Endometrium (tissue), 2 donors: ENCODE measurements at regions not wholly inside any gene's neighbourhood (a gene's known extent, or its start where the extent isn't known, plus 50 kb on each side); places are given as distances from the start of the nearest gene placed in this dataset.
"Not testable (repeated sequence)": the region's sequence is repeated elsewhere in the genome, so short reads cannot be mapped to it uniquely, and the experiment has no call there.

Experiments
- FAIRE-seq: peaks from 2 replicates; lab custom pipeline; 2012; peaks lifted over from hg19 to GRCh38; lab: Jason Lieb, UNC
- donor health status: control.
- donor health status: control.

DNA sequence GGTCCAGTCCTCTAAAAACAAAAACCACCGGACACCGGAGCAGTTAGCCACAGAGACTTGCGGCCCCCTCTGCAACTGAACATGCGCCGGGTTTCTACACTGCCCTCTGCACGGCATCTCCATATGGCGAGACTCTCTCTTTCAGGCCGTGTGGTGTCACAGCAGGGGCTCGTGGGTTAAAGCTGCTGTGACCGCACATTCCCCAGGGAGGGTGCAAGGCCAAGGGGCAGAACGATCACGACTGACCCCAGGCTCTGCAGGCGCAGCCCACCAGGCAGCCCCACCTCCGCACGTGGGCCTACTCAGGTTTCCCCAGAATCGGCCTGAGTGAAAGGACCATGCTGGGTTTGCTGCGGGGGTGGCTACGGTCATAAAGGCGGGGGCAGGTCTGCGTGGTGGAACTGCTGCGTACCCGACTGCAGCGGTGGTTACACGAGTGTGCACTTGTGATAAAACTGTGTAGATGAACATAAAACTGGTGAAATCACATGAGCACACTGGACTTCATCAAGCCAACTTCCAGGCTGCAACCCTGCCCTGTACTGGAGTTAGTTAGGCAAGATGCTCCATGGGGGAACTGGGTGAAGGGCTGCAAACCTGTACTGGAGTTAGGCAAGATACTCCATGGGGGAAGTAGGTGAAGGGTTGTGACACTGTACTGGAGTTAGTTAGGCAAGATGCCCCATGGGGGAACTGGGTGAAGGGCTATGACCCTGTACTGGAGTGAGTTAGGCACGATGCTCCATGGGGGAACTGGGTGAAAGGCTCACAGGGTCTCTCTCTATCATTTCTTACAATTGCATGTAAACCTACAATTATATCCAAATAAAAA lies 81.4 kb upstream of the PPP2R2D start:
- no peak for FAIRE-seq

DNA sequence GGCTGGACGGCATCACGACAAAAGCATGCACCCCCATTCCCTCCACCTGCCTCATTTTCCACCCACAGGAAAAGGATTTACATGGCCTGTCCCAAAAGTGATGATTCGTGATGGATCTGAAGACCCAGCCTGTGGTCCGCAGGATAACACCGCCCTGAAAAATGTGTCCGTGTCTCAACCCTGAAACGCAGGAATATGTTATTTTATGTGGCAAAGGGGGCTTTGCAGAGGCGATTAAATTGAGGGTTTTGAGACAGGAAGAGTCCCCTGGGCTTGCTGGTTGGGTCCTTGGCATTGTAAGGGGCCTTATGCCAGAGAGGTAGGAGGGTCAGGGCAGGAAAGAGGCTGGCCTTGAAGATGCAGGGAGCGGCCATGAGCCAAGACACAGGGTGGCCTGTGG lies 80.2 kb upstream of the PPP2R2D start:
- FAIRE-seq: no peak

DNA sequence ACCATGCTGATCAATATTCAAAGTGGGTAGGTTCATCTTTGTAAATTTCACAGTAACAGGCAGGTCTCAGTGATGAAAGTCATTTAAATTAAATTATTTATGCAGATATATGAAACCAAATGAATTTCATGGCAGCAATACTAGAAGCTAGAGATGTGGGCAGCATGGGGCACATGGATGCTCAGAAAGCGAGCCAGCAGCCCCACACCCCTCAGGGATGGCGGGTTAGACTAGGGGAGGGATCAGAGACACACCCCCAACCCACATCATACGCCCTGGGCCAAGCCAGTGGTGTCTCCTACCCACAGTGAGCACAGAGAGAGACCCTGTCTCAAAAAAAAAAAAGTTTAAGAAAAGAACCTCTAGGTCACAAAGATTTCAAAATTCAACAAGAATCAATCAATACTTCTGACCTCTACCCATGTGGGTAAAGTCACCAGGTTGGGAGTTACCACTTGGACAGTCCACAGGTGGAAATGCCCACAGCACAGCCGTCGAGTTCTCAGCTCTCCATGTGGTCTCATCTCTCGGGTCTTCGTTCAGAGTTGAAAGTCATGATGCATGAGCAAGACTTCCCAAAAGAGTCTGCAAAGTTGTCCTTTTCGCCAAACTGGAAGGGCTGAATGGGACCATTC lies 79.3 kb upstream of the PPP2R2D start:
- no peak for FAIRE-seq

DNA sequence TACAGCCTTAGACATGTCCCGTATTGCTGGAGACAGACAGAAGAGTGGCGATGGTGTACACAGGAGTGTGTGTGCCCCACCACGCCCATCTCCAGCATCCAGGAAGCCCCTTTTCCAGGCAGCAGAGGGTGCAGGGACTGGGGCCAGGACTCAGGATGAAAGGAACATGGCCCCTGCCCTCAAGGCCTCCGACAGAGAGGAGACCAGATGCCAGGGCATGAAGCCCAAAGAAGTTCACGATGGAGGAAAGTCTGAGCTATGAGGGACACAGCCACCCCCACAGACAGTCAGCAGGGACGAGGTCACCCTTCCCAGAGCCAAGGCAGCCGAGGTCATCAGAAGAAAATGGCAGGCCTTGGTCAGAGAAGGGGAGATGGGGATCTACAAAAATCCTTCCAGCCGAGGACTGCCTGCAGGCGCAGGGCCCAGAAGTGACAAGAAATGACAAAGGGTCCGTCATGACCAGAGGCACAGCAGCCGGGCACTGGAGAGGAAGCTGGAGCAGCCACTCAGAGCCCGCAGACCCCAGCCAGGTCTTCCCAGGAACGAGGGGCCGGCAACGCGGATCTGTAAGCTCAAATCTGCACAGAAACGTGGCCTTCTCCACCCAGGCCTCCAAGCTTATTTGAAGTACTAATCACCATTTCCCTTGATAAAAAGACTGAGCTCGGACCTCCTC lies 78.7 kb upstream of the PPP2R2D start:
- FAIRE-seq: no peak

DNA sequence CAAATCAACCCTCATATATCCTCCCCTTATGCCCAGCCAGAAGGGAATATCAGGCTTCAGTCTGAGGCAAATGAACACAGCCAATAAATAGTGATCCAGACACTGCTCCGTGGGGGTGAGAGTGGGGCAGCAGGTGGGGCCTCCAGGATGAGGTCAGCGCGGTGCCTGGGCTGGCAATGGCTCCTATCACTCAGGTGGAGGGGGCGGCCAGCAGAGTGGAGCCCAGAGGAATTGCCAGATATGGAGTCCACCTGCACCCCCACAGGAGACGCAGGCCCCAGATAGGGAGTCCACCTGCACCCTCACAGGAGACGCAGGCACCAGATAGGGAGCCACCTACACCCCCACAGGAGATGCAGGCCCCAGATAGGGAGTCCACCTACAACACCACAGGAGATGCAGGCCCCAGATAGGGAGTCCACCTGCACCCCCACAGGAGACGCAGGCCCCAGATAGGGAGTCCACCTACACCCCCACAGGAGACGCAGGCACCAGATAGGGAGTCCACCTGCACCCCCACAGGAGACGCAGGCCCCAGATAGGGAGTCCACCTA lies 78.0 kb upstream of the PPP2R2D start:
- FAIRE-seq: no peak

DNA sequence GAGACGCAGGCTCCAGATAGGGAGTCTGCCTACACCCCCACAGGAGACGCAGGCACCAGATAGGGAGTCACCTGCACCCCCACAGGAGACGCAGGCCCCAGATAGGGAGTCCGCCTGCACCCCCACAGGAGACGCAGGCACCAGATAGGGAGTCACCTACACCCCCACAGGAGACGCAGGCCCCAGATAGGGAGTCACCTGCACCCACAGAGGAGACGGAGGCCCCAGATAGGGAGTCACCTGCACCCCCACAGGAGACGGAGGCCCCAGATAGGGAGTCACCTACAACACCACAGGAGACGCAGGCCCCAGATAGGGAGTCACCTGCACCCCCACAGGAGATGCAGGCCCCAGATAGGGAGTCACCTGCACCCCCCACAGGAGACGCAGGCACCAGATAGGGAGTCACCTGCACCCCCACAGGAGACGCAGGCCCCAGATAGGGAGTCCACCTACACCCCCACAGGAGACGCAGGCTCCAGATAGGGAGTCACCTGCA lies 77.2 kb upstream of the PPP2R2D start:
- not testable (repeated sequence) for FAIRE-seq

DNA sequence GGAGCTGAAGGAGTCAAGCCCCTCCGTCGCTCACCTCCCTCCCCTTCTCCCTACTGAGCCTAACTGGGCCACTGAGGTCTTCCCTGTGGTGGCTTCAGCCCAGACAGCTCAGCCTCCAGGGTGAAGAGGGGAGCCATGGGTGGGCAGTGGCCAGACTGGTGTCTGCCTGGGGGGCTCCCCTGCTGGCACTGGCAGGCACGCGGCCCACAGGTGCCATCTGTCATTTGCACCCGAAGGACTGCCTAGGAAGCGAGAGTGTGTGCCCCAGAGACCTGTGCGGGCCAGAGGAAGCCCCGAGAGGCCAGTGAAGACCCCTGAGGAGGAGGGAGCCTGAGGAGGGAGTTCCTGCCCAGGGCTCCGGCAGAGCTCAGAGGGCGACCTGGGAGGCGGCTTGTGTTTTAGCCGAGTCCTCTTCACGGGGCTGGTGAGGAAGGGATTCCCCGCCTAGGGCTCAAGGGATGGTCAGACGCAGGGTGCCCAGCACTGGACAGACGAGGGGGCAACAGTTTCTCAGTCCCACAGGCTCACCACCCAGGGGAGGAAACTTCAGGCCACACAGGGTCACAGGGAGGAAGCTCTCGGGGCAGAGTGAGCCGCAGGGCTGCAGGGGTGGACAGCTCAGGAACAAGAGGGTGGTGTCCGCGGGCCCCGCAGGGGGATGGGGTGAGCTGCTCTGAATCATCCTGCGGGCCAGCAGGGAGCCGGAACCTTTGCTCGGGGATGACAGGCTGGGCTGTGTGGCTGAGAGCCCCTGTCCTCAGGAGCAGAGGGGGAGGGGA lies 76.2 kb upstream of the PPP2R2D start:
- no peak for FAIRE-seq

DNA sequence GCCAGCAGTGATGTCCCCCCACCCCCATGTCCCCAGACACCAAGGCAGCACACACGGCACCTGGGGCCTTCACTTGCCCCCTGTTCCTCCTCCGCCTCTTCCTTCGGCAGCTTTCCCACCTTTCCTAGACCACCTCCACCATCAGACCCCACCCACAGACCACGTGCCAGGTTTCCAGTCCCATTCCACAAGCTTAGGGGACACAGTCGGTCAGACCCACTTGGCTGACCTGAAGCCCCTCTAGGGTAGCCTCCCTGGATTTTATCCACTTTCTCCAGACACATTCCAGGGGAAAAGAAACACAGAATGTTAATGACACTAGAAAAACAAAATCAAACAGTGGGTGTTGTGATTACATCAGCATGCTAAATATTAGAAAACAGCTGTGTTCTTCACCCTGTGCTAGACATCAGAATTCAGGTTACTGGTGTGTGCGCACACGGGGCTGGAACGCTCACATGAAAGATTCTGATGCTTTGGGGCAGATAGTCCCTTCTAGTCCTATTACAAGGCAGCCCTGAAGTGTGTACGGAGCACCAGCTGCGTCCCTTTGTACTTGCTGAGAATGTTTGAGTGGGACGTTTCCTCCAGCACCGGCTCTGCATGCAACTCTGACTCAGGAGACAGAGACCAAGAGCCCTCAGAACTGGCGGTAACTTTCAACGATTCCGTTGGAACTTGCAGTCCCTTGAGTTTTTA lies 75.5 kb upstream of the PPP2R2D start:
- no peak for FAIRE-seq

DNA sequence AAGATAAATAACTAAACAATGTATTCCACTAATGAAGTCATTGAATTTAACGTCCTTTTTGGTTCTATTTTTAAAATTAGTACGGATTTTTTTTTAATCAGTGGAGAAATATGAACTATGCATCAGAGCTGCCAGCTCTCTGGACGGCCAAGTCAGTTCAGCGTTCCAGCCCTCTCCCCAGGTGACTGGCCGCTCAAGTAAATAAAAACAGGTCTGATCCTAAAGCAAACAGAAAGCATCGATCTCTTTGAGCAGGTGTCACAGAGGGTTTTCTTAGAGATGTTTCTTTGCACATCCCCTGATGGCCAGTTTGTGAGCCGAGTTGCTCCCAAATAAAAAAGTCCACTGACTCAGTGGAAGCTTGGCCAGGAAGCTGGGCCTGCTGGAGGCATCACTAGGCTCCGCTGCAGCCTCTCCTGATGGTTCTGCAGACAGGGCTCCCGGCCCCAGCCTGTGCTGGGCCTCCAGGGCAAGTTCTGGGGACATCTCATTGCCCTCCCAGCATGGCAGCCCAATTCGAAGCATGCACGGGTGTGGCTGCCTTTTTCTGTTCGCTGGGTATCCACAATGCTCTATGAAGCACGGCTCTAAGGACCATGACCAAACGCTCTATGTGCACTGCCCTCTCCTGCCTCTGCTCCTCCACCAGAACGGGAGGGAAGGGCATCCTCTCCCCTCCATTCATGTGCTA lies 74.7 kb upstream of the PPP2R2D start:
- no peak for FAIRE-seq

DNA sequence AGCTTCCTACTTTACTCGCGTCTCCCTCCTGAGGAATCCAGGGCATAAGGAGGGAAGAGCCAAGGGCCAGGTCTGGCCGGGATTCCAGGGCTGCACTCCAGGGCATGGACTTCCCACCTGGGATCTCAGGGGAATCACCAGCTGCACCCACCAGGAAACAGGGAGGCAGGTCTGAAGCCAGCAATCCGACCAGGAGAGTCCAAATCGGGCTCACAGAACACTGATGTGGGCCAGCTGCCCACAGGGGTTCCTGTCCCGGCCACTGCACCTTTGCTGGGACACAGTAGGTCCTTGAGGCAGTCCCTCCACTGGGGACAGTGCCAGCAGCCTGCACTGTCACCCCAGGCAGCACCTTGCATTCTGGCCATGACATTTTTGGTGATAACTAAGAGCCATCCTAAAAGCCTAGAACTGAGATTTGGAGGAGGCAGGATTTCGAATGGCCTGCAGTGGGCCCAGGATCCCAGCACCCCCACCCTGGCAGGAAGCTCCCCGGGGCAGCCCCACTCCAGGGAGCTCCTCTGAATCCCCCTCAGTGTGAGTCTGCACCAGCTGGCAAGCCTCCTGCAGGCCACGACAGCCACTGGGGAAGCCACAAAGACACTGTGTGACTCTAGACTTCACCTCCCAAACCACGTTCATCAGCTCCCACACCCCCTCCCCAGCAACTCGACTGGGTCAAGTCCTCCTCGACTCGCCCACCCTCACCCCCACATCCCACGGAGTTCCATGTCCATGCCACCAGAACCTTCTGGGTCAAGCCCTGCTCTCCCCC lies 71.5 kb upstream of the PPP2R2D start:
- no peak for FAIRE-seq

DNA sequence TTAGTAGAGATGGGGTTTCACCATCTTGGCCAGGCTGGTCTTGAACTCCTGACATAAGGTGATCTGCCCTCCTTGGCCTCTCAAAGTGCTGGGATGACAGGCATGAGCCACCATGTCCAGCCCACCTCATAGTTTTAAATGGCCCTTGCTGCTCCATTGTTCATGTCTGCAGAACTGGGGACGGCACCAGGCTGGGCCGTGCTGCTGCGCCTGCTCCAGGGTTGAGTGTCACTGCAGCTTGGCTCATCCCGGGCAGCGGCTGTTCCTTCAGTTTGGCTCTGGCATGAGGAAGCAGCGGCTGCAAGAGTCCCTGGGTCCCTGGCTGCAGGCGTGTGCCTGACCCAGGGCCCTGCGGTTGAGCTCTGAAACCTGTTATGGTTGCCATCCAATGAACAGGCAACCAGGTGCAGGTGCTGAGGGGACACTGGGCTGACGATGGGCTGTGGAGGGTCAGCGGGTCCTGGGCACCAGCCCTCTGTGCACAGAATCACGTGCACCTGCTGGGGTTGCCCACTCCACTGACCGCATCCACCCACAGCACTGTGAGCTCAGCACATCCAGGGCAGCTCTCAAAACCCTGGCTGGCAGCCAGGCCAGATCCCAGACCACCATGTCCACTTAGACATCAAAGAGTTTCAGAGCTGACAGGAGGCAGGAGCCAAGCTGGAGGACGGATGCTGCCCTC lies 70.2 kb upstream of the PPP2R2D start:
- no peak for FAIRE-seq

DNA sequence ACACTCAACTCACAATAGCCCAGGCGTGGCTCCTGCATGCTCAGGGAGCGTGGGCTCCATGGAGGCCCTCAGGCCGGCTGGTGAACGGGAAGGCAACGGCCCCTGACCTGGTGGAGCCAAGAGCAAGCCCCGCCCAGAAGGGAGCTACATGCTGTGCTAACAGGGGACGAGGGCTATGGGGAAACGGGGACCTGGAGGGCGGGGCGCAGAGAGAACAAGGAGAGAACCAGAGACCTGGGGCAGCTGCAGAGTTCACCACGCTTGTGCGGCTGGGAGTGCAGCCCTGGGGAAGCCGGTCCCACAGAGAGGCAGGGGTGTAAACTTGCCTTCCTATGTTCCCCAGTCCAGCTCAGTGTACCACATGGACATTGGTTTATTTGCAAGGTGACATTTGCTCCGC lies 69.2 kb upstream of the PPP2R2D start:
- no peak for FAIRE-seq

DNA sequence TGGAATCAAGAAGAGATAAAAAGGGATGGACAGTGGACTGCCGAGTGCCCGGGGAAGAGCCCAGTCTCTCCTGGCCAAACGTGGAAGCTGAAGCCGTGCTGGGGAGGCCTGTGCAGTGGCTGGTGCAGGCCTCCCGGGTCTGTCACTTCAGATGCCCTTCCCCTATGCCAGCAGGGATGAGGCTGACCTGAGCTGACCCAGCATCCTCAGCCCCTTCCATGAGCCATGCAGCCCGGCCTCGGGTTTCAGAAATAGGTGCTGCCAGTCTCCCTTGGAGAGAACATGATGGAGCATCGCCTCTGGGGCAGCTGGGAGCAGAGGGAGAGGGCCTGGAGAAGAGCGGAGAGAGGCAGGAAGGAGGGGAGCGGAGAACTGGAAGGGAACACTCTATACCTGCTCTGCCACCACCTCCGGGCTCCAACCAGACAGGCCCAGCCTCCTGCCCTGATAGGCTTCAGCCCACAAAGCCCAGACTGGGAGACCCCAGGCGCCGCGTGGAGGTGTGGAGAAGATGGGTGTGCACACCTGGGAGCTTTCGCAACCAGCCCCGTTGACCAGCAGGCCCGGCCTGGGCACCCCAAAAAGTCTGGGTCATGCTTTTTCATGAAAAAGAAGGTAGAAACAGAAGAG lies 68.6 kb upstream of the PPP2R2D start:
- no peak for FAIRE-seq

DNA sequence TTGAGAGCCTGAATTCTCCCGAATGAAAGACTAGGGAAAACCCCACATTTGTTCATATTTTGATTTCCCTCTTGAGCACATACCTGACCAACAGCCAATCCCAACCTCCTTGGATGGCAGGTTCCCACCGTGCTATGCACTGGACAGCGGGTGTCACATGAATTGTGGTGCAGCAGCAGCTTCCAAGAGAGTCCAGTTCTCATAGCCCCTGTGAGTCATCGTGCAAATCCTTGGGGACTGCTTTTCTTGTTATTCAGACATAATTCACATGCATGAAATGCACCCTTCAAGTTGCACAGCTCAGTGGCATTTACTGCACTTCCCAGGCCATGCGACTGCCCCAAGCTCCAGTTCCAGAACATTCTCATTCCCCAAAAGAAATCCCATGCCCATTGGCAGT lies 67.8 kb upstream of the PPP2R2D start:
- FAIRE-seq: no peak

DNA sequence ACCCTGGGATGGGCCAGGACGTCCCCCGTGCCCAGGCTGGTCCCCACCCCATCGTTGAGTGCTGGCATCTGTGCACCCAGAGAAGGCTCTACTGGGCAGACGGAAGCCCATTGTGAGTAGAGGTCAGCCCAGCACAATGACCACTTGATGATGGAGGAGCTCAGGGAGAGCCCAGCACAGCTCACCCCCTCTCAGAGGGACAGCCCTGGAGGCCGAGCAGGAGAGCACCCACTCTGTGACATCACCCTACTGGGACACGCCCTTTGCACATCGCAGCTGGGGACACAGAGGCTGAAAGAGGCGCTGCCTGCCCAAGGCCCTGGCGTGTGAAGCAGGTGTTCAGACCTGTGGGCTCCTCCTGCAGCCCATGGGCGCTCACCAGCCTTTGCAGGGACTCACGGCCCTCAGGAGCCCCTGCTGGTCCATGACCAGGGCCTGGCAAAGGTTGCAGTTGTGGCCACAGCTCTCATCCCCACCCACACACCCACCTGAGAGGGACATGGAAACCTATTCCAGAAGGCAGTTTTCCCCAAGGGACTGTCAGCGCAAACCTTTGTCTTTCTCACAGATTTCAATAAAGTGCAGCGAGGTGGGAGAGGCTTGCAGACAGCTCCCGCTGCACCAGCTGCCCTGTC lies 67.2 kb upstream of the PPP2R2D start:
- no peak for FAIRE-seq

DNA sequence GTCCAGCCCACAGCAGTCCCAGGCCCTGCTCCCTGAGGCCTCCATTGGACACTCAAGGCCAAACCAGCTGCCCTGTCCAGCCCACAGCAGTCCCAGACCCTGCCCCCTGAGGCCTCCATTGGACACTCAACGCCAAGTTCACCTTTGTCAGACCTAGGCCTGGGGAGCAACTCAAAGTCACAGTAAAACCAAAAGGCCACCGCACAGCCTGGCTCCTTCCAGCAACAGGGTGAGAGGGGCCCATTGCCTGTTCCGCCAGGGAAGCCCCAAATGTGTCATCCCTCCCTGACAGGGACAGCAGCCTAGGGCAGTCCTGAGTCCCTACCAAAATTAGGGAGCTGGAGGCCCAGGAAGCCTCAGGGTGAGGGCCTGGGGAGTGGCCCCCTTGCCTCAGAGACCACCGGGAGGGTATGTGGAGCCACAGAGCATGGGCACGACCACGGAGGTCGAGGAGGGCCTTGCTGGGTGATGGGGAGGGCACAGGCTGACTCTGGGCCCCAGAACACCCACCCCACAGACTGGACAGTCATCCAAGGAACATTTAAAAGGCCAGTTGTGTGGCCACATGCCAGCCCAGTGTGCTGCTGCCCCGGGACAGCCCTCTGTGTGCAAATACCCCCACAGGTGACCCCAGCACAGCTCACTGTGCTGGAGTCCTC lies 66.5 kb upstream of the PPP2R2D start:
- no peak for FAIRE-seq

DNA sequence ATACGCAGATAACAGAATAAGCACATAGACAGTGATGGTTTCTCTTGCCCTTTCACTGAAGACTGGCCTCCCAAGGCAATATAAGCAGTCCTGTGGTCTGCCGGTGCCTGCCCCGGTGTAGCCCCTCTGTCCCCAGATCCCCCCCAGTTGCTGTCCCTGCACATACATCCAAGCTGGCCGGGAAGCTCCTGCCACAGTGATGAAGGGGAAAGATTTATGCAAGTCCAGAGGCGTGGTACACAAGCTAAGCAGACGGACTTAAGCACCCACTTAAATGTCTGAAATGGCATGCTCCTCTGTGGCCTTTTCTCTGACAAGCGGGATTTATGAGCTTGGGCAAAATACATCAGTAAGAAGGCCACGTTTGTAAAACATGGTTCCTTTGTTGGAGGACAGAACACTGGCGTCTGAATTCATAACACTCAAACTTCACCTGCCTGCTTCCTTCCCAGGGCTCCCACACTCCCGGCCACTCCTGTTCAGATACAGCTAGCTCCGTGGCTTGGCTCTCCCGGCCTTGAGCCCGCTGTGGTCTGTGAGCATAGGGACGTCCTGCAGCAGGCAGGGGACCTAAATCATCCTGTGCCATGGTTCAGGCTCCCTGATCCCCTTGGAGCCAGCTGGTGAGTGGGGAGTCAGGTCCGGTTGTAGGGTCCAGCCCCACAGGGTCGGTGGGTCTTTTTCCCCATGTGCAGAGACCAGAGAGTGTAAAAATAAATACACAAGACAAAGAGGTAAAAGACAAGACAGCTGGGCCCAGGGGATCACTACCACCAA lies 61.7 kb upstream of the PPP2R2D start:
- no peak for FAIRE-seq
